GM18868 (cell line): ENCODE measurements at regions not wholly inside any gene's neighbourhood (a gene's known extent, or its start where the extent isn't known, plus 50 kb on each side); places are given as distances from the start of the nearest gene placed in this dataset.

Experiments
- ATAC-seq: cut with Tn5 transposase; IDR thresholded peaks from one replicate; pipeline ENCODE4 v1.9.1; 2021; ENCODE audit warnings: mild to moderate bottlenecking, moderate library complexity; ENCODE audit not compliant: unreplicated experiment

GRCh38 chr5:56359809-56360685, 126.9 kb upstream of the ANKRD55 start:
- ATAC-seq, result no peak

- ATAC-seq, result no peak
Observed at GRCh38 chr5:56358703-56359681, 125.9 kb upstream of the ANKRD55 start.

- no peak for ATAC-seq
Observed at GRCh38 chr5:56358046-56358445, 124.9 kb upstream of the ANKRD55 start.

- ATAC-seq, result no peak
Observed at GRCh38 chr5:56357426-56357825, 124.3 kb upstream of the ANKRD55 start.

- ATAC-seq, result no peak
Observed at GRCh38 chr5:56356836-56357160, 123.7 kb upstream of the ANKRD55 start.

- ATAC-seq, result no peak
Observed at GRCh38 chr5:56356121-56356835, 123.1 kb upstream of the ANKRD55 start.

- ATAC-seq, result no peak
Observed at GRCh38 chr5:56354836-56355235, 121.7 kb upstream of the ANKRD55 start.

GRCh38 chr5:56352808-56353590, 119.9 kb upstream of the ANKRD55 start:
- no peak for ATAC-seq

GRCh38 chr5:56350597-56351170, 117.6 kb upstream of the ANKRD55 start:
- no peak for ATAC-seq

GRCh38 chr5:56350011-56350596, 117.0 kb upstream of the ANKRD55 start:
- ATAC-seq, result no peak

- no peak for ATAC-seq
Observed at GRCh38 chr5:56349461-56349860, 116.3 kb upstream of the ANKRD55 start.

- ATAC-seq, result no peak
Observed at GRCh38 chr5:56346741-56347535, 113.8 kb upstream of the ANKRD55 start.

- ATAC-seq, result no peak
Observed at GRCh38 chr5:56346044-56346710, 113.0 kb upstream of the ANKRD55 start.

GRCh38 chr5:56345352-56345751, 112.2 kb upstream of the ANKRD55 start:
- no peak for ATAC-seq

GRCh38 chr5:56344594-56344993, 111.5 kb upstream of the ANKRD55 start:
- ATAC-seq, result no peak

- no peak for ATAC-seq
Observed at GRCh38 chr5:56343988-56344387, 110.9 kb upstream of the ANKRD55 start.

GRCh38 chr5:56342616-56343015, 109.5 kb upstream of the ANKRD55 start:
- no peak for ATAC-seq
